Progenitor cell of endocrine pancreas (in vitro differentiated cells): ENCODE measurements at regions not wholly inside any gene's neighbourhood (a gene's known extent, or its start where the extent isn't known, plus 50 kb on each side); places are given as distances from the start of the nearest gene placed in this dataset.
"Not testable (repeated sequence)": the region's sequence is repeated elsewhere in the genome, so short reads cannot be mapped to it uniquely, and the experiment has no call there.

Experiments
- DNase-seq: peaks from one replicate; pipeline ENCODE4 v3.0.0; 2021; ENCODE audit warnings: low spot score; ENCODE audit not compliant: unreplicated experiment
- H3K27ac Mint-ChIP-seq: 2 replicates; pipeline ENCODE4 v1.8.0; 2021; ENCODE audit warnings: mild to moderate bottlenecking, moderate library complexity, mixed read lengths
- H3K27me3 Mint-ChIP-seq: 2 replicates; pipeline ENCODE4 v1.8.0; 2021; ENCODE audit warnings: mixed read lengths
- H3K36me3 Mint-ChIP-seq: 2 replicates; pipeline ENCODE4 v1.8.0; 2022; ENCODE audit warnings: mixed read lengths; ENCODE audit not compliant: insufficient read depth
- H3K4me1 Mint-ChIP-seq: 2 replicates; pipeline ENCODE4 v1.8.0; 2021; ENCODE audit warnings: low read depth, mixed read lengths
- H3K4me3 Mint-ChIP-seq: 2 replicates; pipeline ENCODE4 v1.8.0; 2021; ENCODE audit warnings: low read depth, mild to moderate bottlenecking, moderate library complexity, mixed read lengths
- H3K9me3 Mint-ChIP-seq: 2 replicates; pipeline ENCODE4 v1.8.0; 2021; ENCODE audit warnings: low read depth, mixed read lengths
- CTCF ChIP-seq: fragments of 200-600 bp; sonication (generic); IDR thresholded peaks from one replicate; pipeline ENCODE4 v1.5.0; 2021; ENCODE audit warnings: antibody characterized with exemption, mild to moderate bottlenecking; ENCODE audit not compliant: unreplicated experiment

- TF ChIP-seq CTCF, result no peak
- no peak for DNase-seq
- no peak overlapping the region for H3K27ac Mint-ChIP-seq
These were observed 329.4 kb upstream of the CCL2 start for GRCh38 chr17:33925649-33926048.

GRCh38 chr17:33927732-33928133 is 327.4 kb upstream of the CCL2 start:
- Mint-ChIP-seq H3K9me3 (no peaks in the 10 kb centered on the region), H3K36me3 (no peaks in the 10 kb centered on the region), H3K27ac (no peak overlapping the region), H3K27me3 (peaks cover 16% of the 10 kb centered on the region), H3K4me1 (peaks cover 34% of the 10 kb centered on the region), H3K4me3 (no peak overlapping the region)
- no peak for DNase-seq
- no peak for TF ChIP-seq CTCF

More at GRCh38 chr17:33925649-33926048, 329.4 kb upstream of the CCL2 start:
- H3K36me3 Mint-ChIP-seq, result no peaks in the 10 kb centered on the region
- peaks cover 22% of the 10 kb centered on the region for H3K4me1 Mint-ChIP-seq
- peaks cover 27% of the 10 kb centered on the region for H3K27me3 Mint-ChIP-seq
- H3K4me3 Mint-ChIP-seq, result no peak overlapping the region
- H3K9me3 Mint-ChIP-seq, result no peaks in the 10 kb centered on the region

GRCh38 chr17:33929181-33929724 is 325.8 kb upstream of the CCL2 start:
- Mint-ChIP-seq H3K27ac (no peak overlapping the region), H3K4me3 (no peak overlapping the region)
- no peak for TF ChIP-seq CTCF

GRCh38 chr17:33931148-33931814 is 323.8 kb upstream of the CCL2 start:
- H3K4me3 Mint-ChIP-seq, DNase-seq, H3K36me3 Mint-ChIP-seq, H3K9me3 Mint-ChIP-seq, H3K27me3 Mint-ChIP-seq: not testable (repeated sequence)
- Mint-ChIP-seq H3K4me1 (peaks cover 55% of the 10 kb centered on the region), H3K27ac (peak overlapping the region; percentile 75)

More at GRCh38 chr17:33929181-33929724, 325.8 kb upstream of the CCL2 start:
- no peaks in the 10 kb centered on the region for H3K9me3 Mint-ChIP-seq
- H3K4me1 Mint-ChIP-seq, result peaks cover 47% of the 10 kb centered on the region
- no peak for DNase-seq
- no peaks in the 10 kb centered on the region for H3K36me3 Mint-ChIP-seq
- H3K27me3 Mint-ChIP-seq, result peaks cover 9% of the 10 kb centered on the region

- no peak for DNase-seq
- no peaks in the 10 kb centered on the region for H3K9me3 Mint-ChIP-seq
- H3K4me1 Mint-ChIP-seq, result peaks cover 49% of the 10 kb centered on the region
- peaks cover 5% of the 10 kb centered on the region for H3K27me3 Mint-ChIP-seq
- H3K4me3 Mint-ChIP-seq, result no peak overlapping the region
- H3K36me3 Mint-ChIP-seq, result no peaks in the 10 kb centered on the region
- TF ChIP-seq CTCF, result no peak
- no peak overlapping the region for H3K27ac Mint-ChIP-seq
These were observed 322.1 kb upstream of the CCL2 start for GRCh38 chr17:33932996-33933395.

GRCh38 chr17:33933576-33933975 is 321.5 kb upstream of the CCL2 start:
- no peak overlapping the region for H3K4me3 Mint-ChIP-seq
- peaks cover 46% of the 10 kb centered on the region for H3K4me1 Mint-ChIP-seq
- no peaks in the 10 kb centered on the region for H3K9me3 Mint-ChIP-seq
- H3K27me3 Mint-ChIP-seq, result peaks cover 5% of the 10 kb centered on the region
- no peaks in the 10 kb centered on the region for H3K36me3 Mint-ChIP-seq
- no peak for TF ChIP-seq CTCF
- DNase-seq, result no peak
- no peak overlapping the region for H3K27ac Mint-ChIP-seq
